ENCODE measurements at regions not wholly inside any gene's neighbourhood (a gene's known extent, or its start where the extent isn't known, plus 50 kb on each side); places are given as distances from the start of the nearest gene placed in this dataset.

DNA sequence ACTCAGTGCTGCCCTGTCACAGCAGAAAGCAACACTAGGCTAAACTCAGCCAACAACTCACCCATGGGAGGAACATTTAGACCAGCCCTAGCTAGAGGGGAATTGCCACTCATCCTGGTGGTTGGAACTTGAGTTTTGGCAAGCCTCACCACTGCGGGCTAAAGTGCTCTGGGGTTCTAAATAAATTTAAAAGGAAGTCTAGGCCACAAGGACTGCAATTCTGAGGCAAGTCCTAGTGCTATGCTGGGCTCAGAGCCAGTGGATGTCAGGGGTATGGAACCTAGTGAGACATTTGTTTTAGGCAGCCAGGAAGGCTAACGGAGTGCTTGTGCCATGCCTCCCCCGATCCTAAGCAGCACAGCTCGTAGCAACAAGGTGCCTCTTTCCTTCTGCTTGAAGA lies 78.0 kb downstream of the RGS13 start:
- FAIRE-seq = no peak

GRCh38 chr1:192724670-192725069 lies 84.2 kb upstream of the RGS2 start:
- no peak for FAIRE-seq

GRCh38 chr1:192726820-192727504 lies 81.9 kb upstream of the RGS2 start:
- no peak for FAIRE-seq

- no peak for FAIRE-seq
Observed at GRCh38 chr1:192729500-192729899, 79.3 kb upstream of the RGS2 start.

DNA sequence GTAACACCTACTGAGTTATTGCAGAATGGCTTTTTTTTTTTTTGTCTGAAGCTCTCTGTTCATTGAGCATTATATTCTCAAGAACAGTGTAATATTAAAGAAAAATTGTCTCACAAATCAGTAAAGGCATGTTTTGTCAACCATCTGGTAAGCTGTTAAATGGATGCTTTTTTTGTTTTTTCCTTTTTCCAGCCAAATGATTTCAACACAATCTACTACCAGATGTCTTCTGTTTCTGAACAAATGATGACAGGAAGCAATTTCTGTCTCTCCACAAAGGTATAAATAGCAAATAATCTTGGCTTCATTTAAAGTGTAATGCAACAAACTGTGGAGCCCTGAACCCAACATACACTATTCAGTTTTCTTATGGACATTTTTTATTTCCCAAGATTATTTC lies 78.6 kb upstream of the RGS2 start:
- FAIRE-seq = no peak

- FAIRE-seq = no peak
Observed at GRCh38 chr1:192732787-192733186, 76.1 kb upstream of the RGS2 start.

DNA sequence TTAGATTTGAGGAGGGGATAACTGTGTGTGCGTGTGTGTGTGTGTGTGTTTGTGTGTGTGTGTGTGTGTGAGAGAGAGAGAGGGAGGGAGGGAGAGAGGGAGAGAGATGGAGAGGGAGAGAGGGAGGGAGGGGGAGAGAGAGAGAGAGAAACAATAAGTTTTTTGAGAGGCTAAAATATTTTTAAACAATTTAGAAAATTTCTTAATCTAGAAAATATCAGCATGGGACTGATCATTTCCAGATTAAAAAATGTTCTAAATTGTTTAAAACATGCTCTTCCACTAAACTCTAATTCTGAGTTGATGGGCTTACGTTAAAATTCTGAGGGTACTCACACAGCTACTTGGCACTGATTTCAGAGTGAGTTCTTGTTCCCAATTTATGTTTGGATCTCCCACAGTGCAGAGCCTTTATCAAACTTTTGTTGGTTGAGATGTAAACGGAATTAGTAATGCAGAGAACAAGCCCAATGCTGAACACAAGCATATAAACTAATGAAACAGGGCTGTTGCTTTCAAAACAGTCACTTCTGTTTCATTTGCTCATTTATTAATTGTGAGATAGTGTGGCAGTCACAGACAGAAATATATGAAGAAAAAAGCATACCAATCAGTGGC lies 73.4 kb upstream of the RGS2 start:
- FAIRE-seq = no peak

GRCh38 chr1:192737306-192737705 lies 71.5 kb upstream of the RGS2 start:
- FAIRE-seq = no peak

DNA sequence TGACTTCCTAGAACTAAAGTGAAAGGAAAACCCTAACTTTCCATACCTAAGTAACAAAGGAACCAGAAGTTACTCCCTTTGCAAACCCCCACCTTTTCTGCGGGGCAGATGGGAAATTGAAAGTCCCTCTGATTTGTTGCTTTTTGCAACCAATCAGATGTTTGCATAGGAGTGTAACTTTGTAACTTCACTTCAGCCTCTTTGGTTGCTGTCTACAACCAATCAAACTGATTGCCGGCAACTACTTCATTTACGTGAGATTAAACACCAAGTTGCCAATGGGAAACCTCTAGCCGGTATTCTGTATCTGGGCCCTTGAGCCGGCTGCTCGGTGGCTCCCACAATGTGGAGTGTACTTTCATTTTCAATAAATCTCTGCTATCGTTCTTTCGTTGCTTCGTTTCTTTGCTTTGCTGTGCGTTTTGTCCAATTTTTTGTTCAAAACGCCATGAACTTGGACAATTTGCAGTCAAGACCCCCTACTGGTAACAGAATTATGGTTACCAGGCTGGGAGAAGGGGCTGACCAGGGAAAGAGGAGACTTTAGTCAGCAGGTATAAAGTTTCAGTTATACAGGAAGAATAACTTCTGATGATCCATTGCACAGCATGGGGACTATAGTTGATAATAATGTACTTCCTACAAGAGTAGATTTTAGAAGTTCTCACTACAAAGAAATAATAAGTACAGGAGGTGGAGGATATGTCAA lies 69.2 kb upstream of the RGS2 start:
- no peak for FAIRE-seq

DNA sequence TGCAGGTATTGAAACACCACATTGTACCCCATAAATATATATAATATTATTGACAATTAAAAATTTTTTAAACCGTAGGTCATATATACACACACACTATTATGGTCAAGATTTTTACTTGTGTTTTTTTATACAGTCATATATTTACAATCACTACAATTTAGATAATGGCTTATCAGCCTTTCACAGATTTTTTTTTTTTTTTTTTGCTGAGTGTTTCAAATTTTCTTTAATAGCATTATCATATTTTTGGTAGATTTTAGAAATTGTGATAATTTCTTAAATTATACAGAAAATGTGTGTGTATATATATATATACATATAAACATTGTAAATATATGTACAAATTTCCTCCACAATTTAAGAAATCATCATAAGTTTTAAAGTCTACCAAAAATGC lies 68.6 kb upstream of the RGS2 start:
- FAIRE-seq = peak; percentile 57

- no peak for FAIRE-seq
Observed at GRCh38 chr1:192741095-192741494, 67.7 kb upstream of the RGS2 start.

DNA sequence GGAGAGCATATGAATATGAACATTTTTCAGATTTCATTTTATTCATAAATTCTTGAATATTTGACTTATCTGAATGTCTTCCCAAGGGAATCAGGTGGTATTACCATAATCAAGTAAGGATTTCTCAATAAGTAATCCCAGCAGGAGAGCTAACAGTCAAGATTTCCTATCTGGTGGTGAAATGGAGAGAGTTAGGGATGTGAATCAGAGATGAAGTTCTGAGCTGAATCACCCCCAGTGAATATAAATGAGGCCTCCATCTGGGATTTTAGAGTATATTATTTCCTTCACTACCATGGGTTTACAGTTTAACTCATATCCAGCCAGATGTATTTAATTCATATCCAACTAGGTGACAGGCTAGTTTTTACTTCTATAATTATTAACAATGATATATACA lies 61.5 kb upstream of the RGS2 start:
- FAIRE-seq = no peak

GRCh38 chr1:192747943-192748342 lies 60.9 kb upstream of the RGS2 start:
- no peak for FAIRE-seq

GRCh38 chr1:192749349-192749748 lies 59.5 kb upstream of the RGS2 start:
- FAIRE-seq = no peak

- FAIRE-seq = no peak
Observed at GRCh38 chr1:192751260-192751659, 57.6 kb upstream of the RGS2 start.

- FAIRE-seq = no peak
Observed at GRCh38 chr1:192756314-192756713, 52.5 kb upstream of the RGS2 start.

- no peak for FAIRE-seq
Observed at GRCh38 chr1:192756847-192757246, 52.0 kb upstream of the RGS2 start.

- FAIRE-seq = no peak
Observed at GRCh38 chr1:192758492-192758891, 50.3 kb upstream of the RGS2 start.

Measured in colon (tissue), 2 donors.